ENCODE measurements at regions not wholly inside any gene's neighbourhood (a gene's known extent, or its start where the extent isn't known, plus 50 kb on each side); places are given as distances from the start of the nearest gene placed in this dataset.
A peak's percentile ranks its signal among the peaks of the same experiment; 100 is the strongest.

GRCh38 chr18:30888344-30888743, 154.2 kb downstream of the DSC3 start:
- intact Hi-C loops (cut with DNase I) = loop anchor here in 2 of 10 donors (10.0 kb wide), 2 partner anchors 434 to 604 kb away; no protein-coding TSS in a partner anchor
- Histone ChIP-seq H3K9me3 (no peaks in the 10 kb centered on the region), H3K36me3 (no peaks in the 10 kb centered on the region), H3K27ac (no peak overlapping the region), H3K4me1 (no peaks in the 10 kb centered on the region), H3K27me3 (no peaks in the 10 kb centered on the region), H3K4me3 (no peak overlapping the region)
- 77 to 84% (median 81%) methylated on average over 5 of the region's 5 CpGs for WGBS, 4 donors
- DNase-seq (no peak), ATAC-seq (no peak)
- TF ChIP-seq POLR2A (IDR thresholded peaks at IDR 0.05) (no peak), CTCF (IDR thresholded peaks at IDR 0.05) (no peak)

GRCh38 chr18:30886998-30887397, 155.5 kb downstream of the DSC3 start:
- no peak for ATAC-seq
- WGBS, 4 donors = 93 to 97% (median 94%) methylated on average over 4 of the region's 4 CpGs
- H3K27me3 ChIP-seq = no peaks in the 10 kb centered on the region
- intact Hi-C loops (cut with DNase I) = loop anchor here in 2 of 10 donors (10.0 kb wide), 2 partner anchors 432 to 602 kb away; no protein-coding TSS in a partner anchor
- no peaks in the 10 kb centered on the region for H3K36me3 ChIP-seq
- H3K9me3 ChIP-seq = no peaks in the 10 kb centered on the region
- no peak for TF ChIP-seq CTCF (IDR thresholded peaks at IDR 0.05)
- no peak for TF ChIP-seq POLR2A (IDR thresholded peaks at IDR 0.05)
- no peak for DNase-seq
- H3K4me1 ChIP-seq = no peaks in the 10 kb centered on the region
- no peak overlapping the region for H3K27ac ChIP-seq
- no peak overlapping the region for H3K4me3 ChIP-seq

GRCh38 chr18:30870466-30870865, 172.1 kb downstream of the DSC3 start:
- intact Hi-C loops (cut with DNase I) = loop anchor here in 1 of 10 donors (10.0 kb wide), 1 partner anchor 64 kb away; no protein-coding TSS in a partner anchor
- WGBS, 4 donors = 33 to 46% (median 40%) methylated on average over 2 of the region's 2 CpGs
- TF ChIP-seq CTCF (IDR thresholded peaks at IDR 0.05) = no peak
- TF ChIP-seq POLR2A (IDR thresholded peaks at IDR 0.05) = no peak
- H3K27me3 ChIP-seq = no peaks in the 10 kb centered on the region
- no peak for DNase-seq
- peak; percentile 71 to 82 (median 82) for ATAC-seq
- peak overlapping the region in 5 of 12 donors; percentile 21 to 45 (median 32) for H3K27ac ChIP-seq
- no peaks in the 10 kb centered on the region for H3K36me3 ChIP-seq
- peaks cover 0 to 6% (median 0%) of the 10 kb centered on the region in 12 donors for H3K4me1 ChIP-seq
- peaks cover 0 to 4% (median 0%) of the 10 kb centered on the region in 12 donors for H3K9me3 ChIP-seq
- H3K4me3 ChIP-seq = no peak overlapping the region

- 41 to 48% (median 45%) methylated on average over 6 of the region's 6 CpGs for WGBS, 4 donors
- Histone ChIP-seq H3K9me3 (peaks cover 0 to 4% (median 0%) of the 10 kb centered on the region in 12 donors), H3K4me1 (peaks cover 0 to 9% (median 0%) of the 10 kb centered on the region in 12 donors), H3K36me3 (no peaks in the 10 kb centered on the region), H3K27ac (peak overlapping the region in 5 of 12 donors; percentile 10 to 36 (median 21)), H3K4me3 (no peak overlapping the region), H3K27me3 (no peaks in the 10 kb centered on the region)
- DNase-seq (no peak), ATAC-seq (peak; percentile 69 to 81 (median 74))
- intact Hi-C loops (cut with DNase I) = no loop called here
- TF ChIP-seq POLR2A (IDR thresholded peaks at IDR 0.05) (no peak), CTCF (IDR thresholded peaks at IDR 0.05) (no peak)
These were observed 179.6 kb downstream of the DSC3 start for GRCh38 chr18:30862900-30863299.

All from heart left ventricle (tissue), 16 donors.